Activated naive CD4-positive, alpha-beta T cell treated with anti-CD3 and anti-CD28 coated beads for 36 hours (primary cell): ENCODE measurements at regions not wholly inside any gene's neighbourhood (a gene's known extent, or its start where the extent isn't known, plus 50 kb on each side); places are given as distances from the start of the nearest gene placed in this dataset.

Source experiments
- CTCF ChIA-PET: fragments of 350-600 bp; sonication (Branson Sonifier 250); formaldehyde crosslinking; loops from one replicate; lab custom pipeline; 2021; ENCODE audit warnings: antibody characterized with exemption; lab: Charles Lee
- DNase-seq: peaks from one replicate; pipeline ENCODE4 v3.0.0-alpha.2; 2020
- H3K27ac Mint-ChIP-seq: one replicate; pipeline ENCODE4 v1.8.0; 2021; ENCODE audit warnings: mild to moderate bottlenecking, mixed read lengths
- H3K27me3 Mint-ChIP-seq: one replicate; pipeline ENCODE4 v1.8.0; 2021; ENCODE audit warnings: low read depth, mixed read lengths
- H3K36me3 Mint-ChIP-seq: one replicate; pipeline ENCODE4 v1.8.0; 2021; ENCODE audit warnings: low read depth, mixed read lengths
- H3K4me1 Mint-ChIP-seq: one replicate; pipeline ENCODE4 v1.8.0; 2021; ENCODE audit warnings: low read depth, mixed read lengths
- H3K4me3 Mint-ChIP-seq: one replicate; pipeline ENCODE4 v1.8.0; 2021; ENCODE audit warnings: mild to moderate bottlenecking, moderate library complexity, mixed read lengths
- H3K9me3 Mint-ChIP-seq: one replicate; pipeline ENCODE4 v1.8.0; 2021; ENCODE audit warnings: mixed read lengths
- intact Hi-C: fragments of 100-400 bp; cut with micrococcal nuclease; formaldehyde crosslinking; loops from one replicate; pipeline ENCODE4 v1.15.1; 2023

DNA sequence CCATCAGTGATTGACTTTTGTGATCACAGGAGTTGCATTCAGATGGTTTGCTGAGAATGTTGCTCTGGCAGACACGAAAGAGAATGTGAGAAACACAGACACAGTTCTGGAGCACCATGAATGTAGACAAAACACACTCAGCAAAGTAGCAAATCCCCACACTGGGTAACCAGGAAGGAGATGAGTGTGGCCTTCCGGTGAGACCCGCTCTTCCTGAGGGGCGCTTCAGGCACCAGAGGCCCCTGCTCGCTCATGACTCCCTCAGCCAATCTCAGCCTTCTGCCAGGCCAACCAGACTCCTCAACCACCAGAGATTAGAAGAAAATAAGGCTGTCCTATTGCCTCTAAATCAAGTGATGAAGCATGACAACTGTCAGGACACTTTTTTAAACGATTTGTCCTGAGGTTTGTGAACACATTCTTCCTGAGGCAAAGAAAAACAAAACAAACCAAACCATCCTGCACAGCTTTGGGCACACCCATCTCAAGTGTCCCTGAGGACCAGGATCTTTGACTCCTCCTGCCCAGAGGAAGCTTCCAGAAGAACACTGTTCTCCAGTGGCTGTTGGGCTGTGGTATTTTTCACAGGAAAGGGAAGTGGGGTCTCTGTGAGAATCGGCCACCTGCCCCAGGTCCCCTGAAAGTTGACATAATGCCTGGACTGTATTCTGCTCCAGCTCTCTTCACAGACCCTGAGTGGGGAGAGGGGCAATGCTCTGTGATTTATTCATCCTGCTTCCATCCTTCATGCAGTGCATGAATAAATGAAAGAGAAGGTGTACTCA is 152.8 kb downstream of the BCL11A start:
- CTCF ChIA-PET, result no interaction called here

GRCh38 chr2:60394463-60394862 is 159.0 kb downstream of the BCL11A start:
- no peak overlapping the region for H3K27ac Mint-ChIP-seq
- CTCF ChIA-PET, result no interaction called here
- no peaks in the 10 kb centered on the region for H3K36me3 Mint-ChIP-seq
- H3K4me1 Mint-ChIP-seq, result no peaks in the 10 kb centered on the region
- H3K27me3 Mint-ChIP-seq, result peaks cover 3% of the 10 kb centered on the region
- H3K9me3 Mint-ChIP-seq, result no peaks in the 10 kb centered on the region
- no peak for DNase-seq
- H3K4me3 Mint-ChIP-seq, result no peak overlapping the region
- intact Hi-C loops, result no loop called here

More for the DNA sequence above, 152.8 kb downstream of the BCL11A start:
- H3K36me3 Mint-ChIP-seq, result no peaks in the 10 kb centered on the region
- no peak overlapping the region for H3K27ac Mint-ChIP-seq
- no peak overlapping the region for H3K4me3 Mint-ChIP-seq
- no peaks in the 10 kb centered on the region for H3K27me3 Mint-ChIP-seq
- H3K9me3 Mint-ChIP-seq, result no peaks in the 10 kb centered on the region
- no peaks in the 10 kb centered on the region for H3K4me1 Mint-ChIP-seq
- no peak for DNase-seq
- intact Hi-C loops, result no loop called here

DNA sequence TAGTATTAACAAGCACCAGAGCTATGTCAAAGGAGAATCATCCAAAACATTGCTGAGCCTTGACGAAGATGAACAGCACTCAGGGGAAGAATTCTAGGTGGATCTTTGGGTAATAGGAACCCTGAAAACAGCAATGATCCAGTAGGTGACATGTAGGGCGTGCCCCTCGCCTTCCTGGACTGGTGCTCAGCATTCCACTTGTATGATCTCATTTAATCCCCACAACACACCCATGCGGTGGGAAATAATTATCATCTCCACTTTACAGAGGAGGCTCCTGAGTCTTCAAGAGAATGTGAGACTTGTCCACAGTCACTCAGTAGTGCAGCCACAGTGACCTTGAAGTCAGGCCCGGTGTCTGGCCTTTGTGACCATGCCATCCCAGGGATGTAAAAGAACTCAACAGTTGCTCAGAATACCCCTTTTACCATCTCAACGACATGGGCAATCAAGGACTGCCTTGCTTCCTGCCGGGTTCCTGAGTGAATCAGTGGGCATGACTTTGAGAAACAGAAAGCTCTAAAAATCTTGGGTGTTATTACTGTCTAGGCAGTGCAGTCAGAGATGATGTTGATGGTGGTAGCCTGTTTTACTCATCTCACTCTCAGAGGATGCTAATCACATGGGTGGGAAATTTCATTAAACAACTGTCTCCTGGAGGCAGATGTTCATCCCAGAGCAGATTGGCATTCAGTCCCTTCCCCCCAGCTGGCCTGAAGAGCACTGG is 161.6 kb downstream of the BCL11A start:
- CTCF ChIA-PET, result interaction anchor here (0.7 kb wide), 1 partner anchor 190 kb away, joined by 3 read pairs; no protein-coding TSS in a partner anchor
- DNase-seq, result no peak
- H3K4me3 Mint-ChIP-seq, result no peak overlapping the region
- no peaks in the 10 kb centered on the region for H3K36me3 Mint-ChIP-seq
- H3K27ac Mint-ChIP-seq, result no peak overlapping the region
- no peaks in the 10 kb centered on the region for H3K4me1 Mint-ChIP-seq
- peaks cover 3% of the 10 kb centered on the region for H3K27me3 Mint-ChIP-seq
- intact Hi-C loops, result no loop called here
- no peaks in the 10 kb centered on the region for H3K9me3 Mint-ChIP-seq

DNA sequence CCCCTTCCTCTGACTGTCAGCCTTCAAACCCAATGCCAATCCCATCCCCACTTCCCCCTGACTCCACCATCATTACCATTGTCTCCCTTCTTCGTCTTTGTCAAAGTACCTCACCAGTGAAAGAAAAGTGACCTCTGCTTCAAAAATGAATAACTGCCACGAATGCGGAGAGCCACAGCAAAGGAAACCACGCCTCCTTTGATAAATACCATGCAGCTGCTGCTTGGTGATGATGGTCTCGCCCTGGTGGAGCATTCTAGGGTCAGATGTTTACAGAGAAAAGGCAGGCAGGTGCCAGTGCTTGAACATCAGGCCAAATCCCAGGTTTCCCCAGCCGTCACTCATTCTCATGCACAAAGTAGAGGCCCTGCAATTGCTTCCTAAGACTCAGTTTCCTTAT is 162.2 kb downstream of the BCL11A start:
- Mint-ChIP-seq H3K36me3 (no peaks in the 10 kb centered on the region), H3K4me1 (no peaks in the 10 kb centered on the region), H3K4me3 (no peak overlapping the region), H3K9me3 (no peaks in the 10 kb centered on the region), H3K27ac (no peak overlapping the region), H3K27me3 (peaks cover 3% of the 10 kb centered on the region)
- no peak for DNase-seq
- intact Hi-C loops, result no loop called here
- CTCF ChIA-PET, result interaction anchor here (0.7 kb wide), 1 partner anchor 190 kb away, joined by 3 read pairs; no protein-coding TSS in a partner anchor

DNA sequence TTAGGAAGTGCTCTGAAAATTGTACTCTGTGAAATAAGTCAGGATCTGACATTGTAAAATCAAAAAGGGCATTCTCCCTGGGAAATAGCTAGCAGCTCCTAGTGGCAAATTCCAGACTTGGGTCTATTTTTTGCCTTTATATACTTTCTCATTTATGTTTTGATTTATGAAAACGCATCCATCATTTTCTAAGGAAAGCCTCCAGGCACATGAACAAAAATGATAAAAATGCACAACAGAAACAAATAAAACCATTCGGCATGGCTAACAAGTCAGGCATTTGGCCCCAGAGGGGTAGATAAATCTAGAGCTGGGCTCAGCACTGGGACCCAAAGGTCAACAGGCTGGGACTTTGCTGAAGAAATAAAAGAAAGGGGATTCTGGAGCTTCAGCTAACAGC is 167.0 kb downstream of the BCL11A start:
- no peak for DNase-seq
- CTCF ChIA-PET, result no interaction called here
- no peaks in the 10 kb centered on the region for H3K9me3 Mint-ChIP-seq
- H3K4me3 Mint-ChIP-seq, result no peak overlapping the region
- peaks cover 2% of the 10 kb centered on the region for H3K27me3 Mint-ChIP-seq
- H3K36me3 Mint-ChIP-seq, result no peaks in the 10 kb centered on the region
- no peak overlapping the region for H3K27ac Mint-ChIP-seq
- intact Hi-C loops, result no loop called here
- H3K4me1 Mint-ChIP-seq, result no peaks in the 10 kb centered on the region

GRCh38 chr2:60385648-60386047 is 167.8 kb downstream of the BCL11A start:
- H3K4me3 Mint-ChIP-seq, result no peak overlapping the region
- no peak for DNase-seq
- no peaks in the 10 kb centered on the region for H3K4me1 Mint-ChIP-seq
- H3K27ac Mint-ChIP-seq, result no peak overlapping the region
- no peaks in the 10 kb centered on the region for H3K36me3 Mint-ChIP-seq
- intact Hi-C loops, result no loop called here
- H3K9me3 Mint-ChIP-seq, result no peaks in the 10 kb centered on the region
- peaks cover 2% of the 10 kb centered on the region for H3K27me3 Mint-ChIP-seq
- CTCF ChIA-PET, result no interaction called here

DNA sequence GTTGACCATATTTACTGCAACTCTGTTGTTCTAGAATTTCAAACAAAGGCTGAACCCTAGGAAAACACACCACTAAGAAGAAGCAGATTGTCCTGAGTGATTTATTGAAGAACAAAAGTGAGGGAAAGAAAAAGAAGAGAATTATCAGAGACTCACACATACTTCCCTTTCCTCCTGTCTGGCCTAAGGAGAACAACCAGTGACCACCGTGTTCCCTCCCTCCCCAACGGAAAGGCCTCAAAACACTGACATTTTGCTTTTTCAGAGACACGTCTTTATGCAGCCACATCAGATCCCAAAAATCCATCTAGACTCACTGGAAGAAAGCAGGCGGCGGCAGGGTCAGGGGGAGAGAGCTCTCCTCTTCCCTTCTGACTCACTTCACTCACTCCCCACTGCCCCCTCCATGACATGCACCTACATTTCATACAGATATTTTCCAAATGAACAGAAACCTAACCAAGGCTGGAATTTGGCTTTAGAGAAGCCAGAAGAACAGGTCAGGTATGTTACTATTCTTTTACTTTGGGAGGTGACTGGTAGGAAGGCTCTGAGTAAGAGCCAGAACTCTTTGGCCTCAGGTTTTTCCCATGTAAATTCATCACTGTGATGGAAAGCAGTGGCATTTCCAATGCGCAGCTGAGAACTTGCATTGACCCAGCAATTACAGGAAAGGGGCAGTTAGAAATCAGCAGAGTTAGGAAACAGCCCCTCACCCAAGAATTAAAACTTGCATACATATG is 169.9 kb downstream of the BCL11A start:
- no peaks in the 10 kb centered on the region for H3K4me1 Mint-ChIP-seq
- H3K27me3 Mint-ChIP-seq, result peaks cover 2% of the 10 kb centered on the region
- no peaks in the 10 kb centered on the region for H3K9me3 Mint-ChIP-seq
- no peak overlapping the region for H3K4me3 Mint-ChIP-seq
- no peak overlapping the region for H3K27ac Mint-ChIP-seq
- CTCF ChIA-PET, result no interaction called here
- intact Hi-C loops, result no loop called here
- H3K36me3 Mint-ChIP-seq, result no peaks in the 10 kb centered on the region
- DNase-seq, result no peak

DNA sequence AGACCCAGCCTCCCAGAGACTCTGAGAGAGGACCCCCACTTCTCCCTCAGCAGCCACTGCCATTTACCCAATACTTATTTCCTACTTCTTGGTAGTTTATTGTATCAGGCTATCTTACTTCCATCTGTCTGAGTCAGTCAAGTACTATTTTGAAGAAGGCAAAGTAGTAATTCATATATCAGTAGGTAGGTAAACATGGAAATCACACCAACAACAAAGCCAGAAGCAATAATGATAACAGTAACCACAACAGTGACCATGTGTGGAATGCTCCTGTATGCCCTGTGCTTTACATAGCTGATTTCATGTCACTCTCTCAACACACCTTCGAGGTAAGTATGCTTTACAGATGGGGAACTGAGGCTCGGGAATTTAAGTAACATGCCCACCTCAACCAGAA is 173.0 kb downstream of the BCL11A start:
- CTCF ChIA-PET, result no interaction called here
- no peak overlapping the region for H3K27ac Mint-ChIP-seq
- no peaks in the 10 kb centered on the region for H3K4me1 Mint-ChIP-seq
- intact Hi-C loops, result no loop called here
- H3K27me3 Mint-ChIP-seq, result peaks cover 2% of the 10 kb centered on the region
- no peaks in the 10 kb centered on the region for H3K36me3 Mint-ChIP-seq
- no peak for DNase-seq
- no peak overlapping the region for H3K4me3 Mint-ChIP-seq
- no peaks in the 10 kb centered on the region for H3K9me3 Mint-ChIP-seq

GRCh38 chr2:60379684-60380083 is 173.8 kb downstream of the BCL11A start:
- Mint-ChIP-seq H3K4me3 (no peak overlapping the region), H3K27ac (no peak overlapping the region), H3K4me1 (no peaks in the 10 kb centered on the region), H3K36me3 (no peaks in the 10 kb centered on the region), H3K9me3 (no peaks in the 10 kb centered on the region), H3K27me3 (peaks cover 2% of the 10 kb centered on the region)
- CTCF ChIA-PET, result no interaction called here
- no peak for DNase-seq
- intact Hi-C loops, result no loop called here

DNA sequence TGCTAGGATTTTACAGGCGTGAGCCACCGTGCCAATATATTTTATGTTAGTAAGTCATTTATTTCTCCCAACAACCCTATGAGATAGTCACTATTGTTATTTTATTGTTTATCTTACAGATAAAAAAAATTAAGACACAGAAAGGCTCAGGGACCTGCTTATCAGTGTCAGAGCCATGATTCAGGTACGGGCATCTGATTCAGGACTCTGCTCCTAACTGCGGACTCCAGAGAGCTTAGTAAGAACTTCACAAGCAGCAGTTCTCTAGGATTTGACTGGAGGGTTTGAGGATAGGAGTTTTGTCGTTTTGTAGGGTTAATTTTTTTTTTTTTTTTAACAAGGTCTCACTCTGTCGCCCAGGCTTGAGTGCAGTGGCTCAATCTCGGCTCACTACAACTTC is 174.2 kb downstream of the BCL11A start:
- DNase-seq, result no peak
- no peaks in the 10 kb centered on the region for H3K36me3 Mint-ChIP-seq
- no peak overlapping the region for H3K27ac Mint-ChIP-seq
- H3K4me1 Mint-ChIP-seq, result no peaks in the 10 kb centered on the region
- H3K9me3 Mint-ChIP-seq, result no peaks in the 10 kb centered on the region
- peaks cover 2% of the 10 kb centered on the region for H3K27me3 Mint-ChIP-seq
- intact Hi-C loops, result no loop called here
- CTCF ChIA-PET, result no interaction called here
- H3K4me3 Mint-ChIP-seq, result no peak overlapping the region

GRCh38 chr2:60377825-60378224 is 175.6 kb downstream of the BCL11A start:
- no peak for DNase-seq
- H3K4me3 Mint-ChIP-seq, result no peak overlapping the region
- no peaks in the 10 kb centered on the region for H3K4me1 Mint-ChIP-seq
- H3K27me3 Mint-ChIP-seq, result no peaks in the 10 kb centered on the region
- H3K27ac Mint-ChIP-seq, result no peak overlapping the region
- H3K9me3 Mint-ChIP-seq, result no peaks in the 10 kb centered on the region
- intact Hi-C loops, result no loop called here
- CTCF ChIA-PET, result no interaction called here
- H3K36me3 Mint-ChIP-seq, result no peaks in the 10 kb centered on the region

DNA sequence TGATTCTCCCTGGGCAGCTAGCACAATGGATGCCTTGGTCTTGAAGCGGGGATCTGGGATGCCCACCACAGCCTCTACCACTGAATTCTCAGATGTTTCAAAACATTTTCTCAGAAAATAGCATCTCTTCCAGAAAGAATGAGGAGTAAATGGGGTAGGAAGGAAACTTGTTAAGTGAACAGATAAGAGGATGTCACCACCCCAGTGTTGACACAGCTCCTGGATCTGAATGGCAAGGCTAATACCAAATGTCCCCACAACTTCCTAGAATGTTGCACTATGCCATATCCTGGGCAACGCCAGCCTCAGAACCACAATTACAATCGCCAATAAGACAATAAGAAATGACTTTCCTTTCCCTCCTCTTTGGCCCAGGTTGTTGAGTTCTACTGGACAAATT is 177.2 kb downstream of the BCL11A start:
- Mint-ChIP-seq H3K27ac (no peak overlapping the region), H3K4me1 (no peaks in the 10 kb centered on the region), H3K36me3 (no peaks in the 10 kb centered on the region), H3K27me3 (no peaks in the 10 kb centered on the region), H3K9me3 (no peaks in the 10 kb centered on the region), H3K4me3 (no peak overlapping the region)
- CTCF ChIA-PET, result no interaction called here
- intact Hi-C loops, result no loop called here
- DNase-seq, result no peak
